ENCODE measurements at regions not wholly inside any gene's neighbourhood (a gene's known extent, or its start where the extent isn't known, plus 50 kb on each side); places are given as distances from the start of the nearest gene placed in this dataset.

DNA sequence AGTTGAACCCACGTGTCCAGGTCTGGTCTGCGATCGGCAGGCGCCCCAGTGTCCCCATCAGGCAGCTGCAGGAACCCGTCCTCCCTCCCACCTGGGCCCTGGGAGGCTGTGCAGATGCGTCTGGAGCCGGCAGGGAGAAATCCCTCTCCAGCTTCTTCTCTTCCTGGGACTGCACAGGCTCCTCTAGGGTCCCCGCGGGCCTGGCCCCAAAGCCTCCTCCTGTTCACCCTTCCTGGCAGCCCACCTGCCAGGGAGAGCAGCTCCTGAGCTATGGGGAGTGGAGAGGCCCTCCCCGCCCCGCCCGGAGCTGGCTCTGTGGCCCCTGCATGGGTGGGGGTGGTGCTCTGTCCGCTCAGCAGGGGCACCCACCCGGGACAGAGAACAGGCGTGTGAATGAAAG lies 179.2 kb upstream of the ALKAL2 start:
- no peaks in the 10 kb centered on the region for H3K9me3 ChIP-seq (ENCODE audit: insufficient read depth, low read depth, low read length)
- TF ChIP-seq, protein P1, sequence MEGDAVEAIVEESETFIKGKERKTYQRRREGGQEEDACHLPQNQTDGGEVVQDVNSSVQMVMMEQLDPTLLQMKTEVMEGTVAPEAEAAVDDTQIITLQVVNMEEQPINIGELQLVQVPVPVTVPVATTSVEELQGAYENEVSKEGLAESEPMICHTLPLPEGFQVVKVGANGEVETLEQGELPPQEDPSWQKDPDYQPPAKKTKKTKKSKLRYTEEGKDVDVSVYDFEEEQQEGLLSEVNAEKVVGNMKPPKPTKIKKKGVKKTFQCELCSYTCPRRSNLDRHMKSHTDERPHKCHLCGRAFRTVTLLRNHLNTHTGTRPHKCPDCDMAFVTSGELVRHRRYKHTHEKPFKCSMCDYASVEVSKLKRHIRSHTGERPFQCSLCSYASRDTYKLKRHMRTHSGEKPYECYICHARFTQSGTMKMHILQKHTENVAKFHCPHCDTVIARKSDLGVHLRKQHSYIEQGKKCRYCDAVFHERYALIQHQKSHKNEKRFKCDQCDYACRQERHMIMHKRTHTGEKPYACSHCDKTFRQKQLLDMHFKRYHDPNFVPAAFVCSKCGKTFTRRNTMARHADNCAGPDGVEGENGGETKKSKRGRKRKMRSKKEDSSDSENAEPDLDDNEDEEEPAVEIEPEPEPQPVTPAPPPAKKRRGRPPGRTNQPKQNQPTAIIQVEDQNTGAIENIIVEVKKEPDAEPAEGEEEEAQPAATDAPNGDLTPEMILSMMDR (IDR thresholded peaks at IDR 0.05; ENCODE audit: insufficient read depth, low read depth, low read length), result no peak
- no peak for TF ChIP-seq EZH2 (IDR thresholded peaks at IDR 0.05; ENCODE audit: insufficient read depth, low read length)
- no peaks in the 10 kb centered on the region for H3K79me2 ChIP-seq (ENCODE audit: insufficient read depth, low read length)
- no peak for DNase-seq (ENCODE audit: low read depth)
- H3K4me2 ChIP-seq (ENCODE audit: low read length), result no peak overlapping the region
- Mint-ChIP-seq H3K27ac (ENCODE audit: unreplicated experiment) (no peak overlapping the region), H3K27me3 (ENCODE audit: low read depth, unreplicated experiment) (peaks cover 47% of the 10 kb centered on the region), H3K36me3 (ENCODE audit: low read depth, unreplicated experiment) (no peaks in the 10 kb centered on the region), H3K4me1 (ENCODE audit: low read depth, unreplicated experiment) (peaks cover 3% of the 10 kb centered on the region), H3K4me3 (ENCODE audit: unreplicated experiment) (no peak overlapping the region), H3K9me3 (ENCODE audit: unreplicated experiment) (no peaks in the 10 kb centered on the region)
- no peaks in the 10 kb centered on the region for H4K20me1 ChIP-seq (ENCODE audit: insufficient read depth, low read length)
- FAIRE-seq, result no peak
- H3K4me1 ChIP-seq (ENCODE audit: insufficient read depth, low read length), result peaks cover 3% of the 10 kb centered on the region
- H3K36me3 ChIP-seq (ENCODE audit: insufficient read depth, low read length), result no peaks in the 10 kb centered on the region
- no peak overlapping the region for H2AFZ ChIP-seq (ENCODE audit: low read depth, low read length)
- no peak overlapping the region for H3K4me3 ChIP-seq (ENCODE audit: insufficient read depth, low read depth, low read length)
- no peak overlapping the region for H3K9ac ChIP-seq (ENCODE audit: low read length)
- no peak overlapping the region for H3K27ac ChIP-seq (ENCODE audit: low read depth, low read length)
- peaks cover 11% of the 10 kb centered on the region for H3K27me3 ChIP-seq (ENCODE audit: insufficient read depth, low read length)

DNA sequence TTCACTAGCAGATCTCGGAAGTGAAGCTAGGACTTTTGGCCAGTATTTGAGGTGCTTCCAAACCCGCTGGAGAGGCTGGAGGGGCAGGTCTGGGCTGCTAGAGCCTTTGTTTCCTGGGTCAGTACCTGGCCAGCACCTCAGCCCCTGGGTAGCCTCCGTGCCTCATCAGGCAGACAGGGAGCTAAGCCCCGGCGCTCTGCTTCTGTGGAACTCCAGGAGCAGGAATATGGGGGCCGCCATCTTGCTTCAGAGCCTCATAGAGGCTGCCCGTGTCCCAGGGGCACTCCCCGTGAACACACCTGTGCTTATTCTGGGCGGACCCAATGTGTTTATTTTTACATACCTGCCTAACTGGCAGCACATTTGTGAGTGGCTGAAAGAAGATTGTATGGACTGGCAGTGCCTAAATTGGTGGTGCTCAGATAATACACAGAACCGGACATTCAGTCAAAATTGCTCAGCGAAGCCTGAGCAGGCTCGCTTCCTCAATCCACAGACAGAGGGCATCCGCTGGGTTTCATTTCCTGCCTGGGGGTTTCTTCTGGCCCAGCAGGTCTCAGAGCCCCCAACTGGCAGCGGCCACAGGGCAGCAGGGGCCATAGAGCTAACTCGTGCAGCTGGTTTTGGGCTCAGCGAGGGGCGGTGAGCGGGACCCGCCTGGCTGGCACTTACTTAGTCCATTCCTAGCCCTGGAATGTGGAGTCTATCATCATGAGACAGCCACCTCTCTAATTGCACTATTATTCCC lies 176.8 kb upstream of the ALKAL2 start:
- no peak overlapping the region for H3K4me3 ChIP-seq (ENCODE audit: insufficient read depth, low read depth, low read length)
- no peaks in the 10 kb centered on the region for H3K36me3 ChIP-seq (ENCODE audit: insufficient read depth, low read length)
- no peak overlapping the region for H3K4me2 ChIP-seq (ENCODE audit: low read length)
- TF ChIP-seq, protein P1 (IDR thresholded peaks at IDR 0.05; ENCODE audit: insufficient read depth, low read depth, low read length), result no peak
- no peak for TF ChIP-seq EZH2 (IDR thresholded peaks at IDR 0.05; ENCODE audit: insufficient read depth, low read length)
- no peaks in the 10 kb centered on the region for H4K20me1 ChIP-seq (ENCODE audit: insufficient read depth, low read length)
- H3K27ac Mint-ChIP-seq (ENCODE audit: unreplicated experiment), result no peak overlapping the region
- peaks cover 9% of the 10 kb centered on the region for H3K27me3 ChIP-seq (ENCODE audit: insufficient read depth, low read length)
- no peak overlapping the region for H3K9ac ChIP-seq (ENCODE audit: low read length)
- FAIRE-seq, result no peak
- no peak overlapping the region for H3K27ac ChIP-seq (ENCODE audit: low read depth, low read length)
- H2AFZ ChIP-seq (ENCODE audit: low read depth, low read length), result no peak overlapping the region
- peaks cover 2% of the 10 kb centered on the region for H3K9me3 Mint-ChIP-seq (ENCODE audit: unreplicated experiment)
- peaks cover 8% of the 10 kb centered on the region for H3K4me1 Mint-ChIP-seq (ENCODE audit: low read depth, unreplicated experiment)
- H3K36me3 Mint-ChIP-seq (ENCODE audit: low read depth, unreplicated experiment), result no peaks in the 10 kb centered on the region
- H3K79me2 ChIP-seq (ENCODE audit: insufficient read depth, low read length), result no peaks in the 10 kb centered on the region
- H3K9me3 ChIP-seq (ENCODE audit: insufficient read depth, low read depth, low read length), result no peaks in the 10 kb centered on the region
- H3K4me1 ChIP-seq (ENCODE audit: insufficient read depth, low read length), result peaks cover 3% of the 10 kb centered on the region
- H3K4me3 Mint-ChIP-seq (ENCODE audit: unreplicated experiment), result no peak overlapping the region
- peaks cover 39% of the 10 kb centered on the region for H3K27me3 Mint-ChIP-seq (ENCODE audit: low read depth, unreplicated experiment)
- no peak for DNase-seq (ENCODE audit: low read depth)

DNA sequence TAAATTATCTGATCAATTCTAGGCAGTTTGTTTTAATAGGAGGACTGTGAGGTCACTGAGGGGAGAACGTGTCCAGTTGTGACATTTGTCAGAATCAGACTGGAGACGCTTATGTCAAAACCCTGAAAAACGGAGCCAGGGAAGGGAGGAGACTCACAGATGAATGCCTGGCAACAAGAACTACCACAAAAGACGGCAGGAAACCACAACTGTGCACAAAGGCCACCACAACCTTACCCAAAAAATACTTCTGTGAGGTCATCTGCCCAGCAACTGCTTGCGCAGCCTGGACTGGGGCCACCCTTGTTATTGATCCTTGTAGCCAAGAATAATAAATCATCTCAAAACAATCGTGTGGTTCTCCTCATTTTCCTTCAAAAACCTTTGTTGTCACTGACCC lies 173.0 kb upstream of the ALKAL2 start:
- no peaks in the 10 kb centered on the region for H3K79me2 ChIP-seq (ENCODE audit: insufficient read depth, low read length)
- H4K20me1 ChIP-seq (ENCODE audit: insufficient read depth, low read length), result no peaks in the 10 kb centered on the region
- no peak overlapping the region for H3K27ac Mint-ChIP-seq (ENCODE audit: unreplicated experiment)
- FAIRE-seq, result no peak
- no peak overlapping the region for H3K4me3 Mint-ChIP-seq (ENCODE audit: unreplicated experiment)
- H3K9me3 ChIP-seq (ENCODE audit: insufficient read depth, low read depth, low read length), result no peaks in the 10 kb centered on the region
- H3K4me1 ChIP-seq (ENCODE audit: insufficient read depth, low read length), result no peaks in the 10 kb centered on the region
- no peak overlapping the region for H3K4me3 ChIP-seq (ENCODE audit: insufficient read depth, low read depth, low read length)
- TF ChIP-seq, protein P1 (IDR thresholded peaks at IDR 0.05; ENCODE audit: insufficient read depth, low read depth, low read length), result no peak
- H3K36me3 ChIP-seq (ENCODE audit: insufficient read depth, low read length), result no peaks in the 10 kb centered on the region
- no peak overlapping the region for H2AFZ ChIP-seq (ENCODE audit: low read depth, low read length)
- peak; percentile 39 for DNase-seq (ENCODE audit: low read depth)
- no peaks in the 10 kb centered on the region for H3K36me3 Mint-ChIP-seq (ENCODE audit: low read depth, unreplicated experiment)
- no peak overlapping the region for H3K4me2 ChIP-seq (ENCODE audit: low read length)
- H3K9me3 Mint-ChIP-seq (ENCODE audit: unreplicated experiment), result peaks cover 2% of the 10 kb centered on the region
- H3K27ac ChIP-seq (ENCODE audit: low read depth, low read length), result no peak overlapping the region
- H3K4me1 Mint-ChIP-seq (ENCODE audit: low read depth, unreplicated experiment), result peaks cover 10% of the 10 kb centered on the region
- peaks cover 17% of the 10 kb centered on the region for H3K27me3 Mint-ChIP-seq (ENCODE audit: low read depth, unreplicated experiment)
- H3K27me3 ChIP-seq (ENCODE audit: insufficient read depth, low read length), result peaks cover 2% of the 10 kb centered on the region
- no peak overlapping the region for H3K9ac ChIP-seq (ENCODE audit: low read length)

Measured in astrocyte (in vitro differentiated cells and primary cell).